Stimulated activated CD4-positive, alpha-beta T cell treated with anti-CD3 and anti-CD28 coated beads, Interleukin-4, amount 100 ng/mL, for 1 hour (primary cell): ENCODE measurements at regions not wholly inside any gene's neighbourhood (a gene's known extent, or its start where the extent isn't known, plus 50 kb on each side); places are given as distances from the start of the nearest gene placed in this dataset.
"Not testable (repeated sequence)": the region's sequence is repeated elsewhere in the genome, so short reads cannot be mapped to it uniquely, and the experiment has no call there.

Experiments
- DNase-seq: peaks from one replicate; pipeline ENCODE4 v3.0.0-alpha.2; 2020

DNA sequence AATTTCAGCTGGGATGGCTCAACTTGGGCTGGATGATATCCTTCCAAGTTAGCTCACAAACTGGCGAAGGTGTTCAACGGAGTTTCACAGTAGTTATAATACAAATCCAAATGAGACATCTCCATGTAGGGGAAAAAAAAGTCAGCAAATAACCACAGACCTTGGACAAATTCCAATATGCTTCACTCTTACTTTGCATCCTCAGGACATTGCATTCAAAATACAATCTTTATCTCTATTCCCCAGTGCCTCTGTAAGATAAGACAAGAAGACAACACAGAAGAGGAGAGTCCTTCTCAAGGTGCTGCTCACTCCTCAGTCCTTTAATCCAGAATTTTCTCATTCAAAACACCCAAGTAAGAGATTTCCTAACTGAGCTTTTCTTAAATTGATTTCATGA lies 1797.7 kb downstream of the MRPL39 start:
- no peak for DNase-seq

DNA sequence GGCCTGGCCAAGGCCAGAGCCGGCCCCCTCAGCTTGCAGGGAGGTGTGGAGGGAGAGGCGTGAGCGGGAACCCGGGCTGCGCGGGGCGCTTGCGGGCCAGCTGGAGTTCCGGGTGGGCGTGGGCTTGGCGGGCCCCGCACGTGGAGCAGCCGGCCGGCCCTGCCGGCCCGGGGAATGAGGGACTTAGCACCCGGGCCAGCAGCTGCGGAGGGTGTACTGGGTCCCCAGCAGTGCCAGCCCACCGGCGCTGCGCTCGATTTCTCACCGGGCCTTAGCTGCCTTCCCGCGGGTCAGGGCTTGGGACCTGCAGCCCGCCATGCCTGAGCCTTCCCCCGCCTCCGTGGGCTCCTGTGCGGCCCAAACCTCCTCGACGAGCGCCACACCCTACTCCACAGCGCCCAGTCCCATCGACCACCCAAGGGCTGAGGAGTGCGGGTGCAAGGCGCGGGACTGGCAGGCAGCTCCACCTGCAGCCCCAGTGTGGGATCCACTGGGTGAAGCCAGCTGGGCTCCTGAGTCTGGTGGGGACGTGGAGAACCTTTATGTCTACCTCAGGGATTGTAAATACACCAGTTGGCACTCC lies 1800.2 kb downstream of the MRPL39 start:
- not testable (repeated sequence) for DNase-seq

GRCh38 chr21:23804866-23805265 lies 1802.4 kb downstream of the MRPL39 start:
- no peak for DNase-seq

GRCh38 chr21:23801292-23801691 lies 1806.0 kb downstream of the MRPL39 start:
- no peak for DNase-seq

DNA sequence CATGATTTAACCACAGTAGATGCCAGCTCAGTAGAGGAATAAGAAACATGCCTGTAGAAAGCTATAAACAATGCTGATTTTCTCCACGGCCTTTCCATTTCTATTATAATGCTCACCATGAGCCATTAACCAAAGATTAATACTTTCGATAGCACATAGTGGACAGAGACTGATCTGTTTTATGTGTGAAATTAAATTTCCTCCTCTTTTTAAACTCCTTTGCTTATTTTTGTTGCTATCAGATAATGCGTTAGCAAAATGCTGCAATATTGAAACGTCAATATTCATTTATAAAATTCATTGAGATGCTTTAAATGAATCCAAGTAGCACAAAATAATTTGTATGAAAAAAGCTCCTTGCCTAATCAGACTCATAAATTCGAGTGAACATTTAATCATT lies 1807.9 kb downstream of the MRPL39 start:
- no peak for DNase-seq

- DNase-seq = no peak
Observed at GRCh38 chr21:23792300-23792699, 1815.0 kb downstream of the MRPL39 start.

DNA sequence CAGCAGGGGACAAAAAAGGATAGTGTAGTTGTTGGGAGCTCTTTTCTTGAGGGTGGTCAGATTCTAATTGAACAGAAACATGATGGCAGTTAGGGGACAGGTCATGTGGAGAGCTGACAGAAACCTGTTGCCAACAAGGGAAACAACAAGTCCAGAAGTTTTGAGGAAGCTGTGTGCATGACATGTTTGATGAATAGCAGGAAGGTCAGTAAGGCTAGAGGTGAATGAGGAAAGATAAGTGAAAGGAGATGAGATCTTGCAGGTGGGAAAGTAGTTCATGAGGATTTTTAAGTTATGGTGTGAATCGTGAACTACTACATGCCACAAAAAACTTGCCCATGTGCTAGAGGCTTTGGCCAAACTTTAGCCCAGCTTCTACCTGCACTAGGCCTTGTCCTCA lies 1817.4 kb downstream of the MRPL39 start:
- no peak for DNase-seq

DNA sequence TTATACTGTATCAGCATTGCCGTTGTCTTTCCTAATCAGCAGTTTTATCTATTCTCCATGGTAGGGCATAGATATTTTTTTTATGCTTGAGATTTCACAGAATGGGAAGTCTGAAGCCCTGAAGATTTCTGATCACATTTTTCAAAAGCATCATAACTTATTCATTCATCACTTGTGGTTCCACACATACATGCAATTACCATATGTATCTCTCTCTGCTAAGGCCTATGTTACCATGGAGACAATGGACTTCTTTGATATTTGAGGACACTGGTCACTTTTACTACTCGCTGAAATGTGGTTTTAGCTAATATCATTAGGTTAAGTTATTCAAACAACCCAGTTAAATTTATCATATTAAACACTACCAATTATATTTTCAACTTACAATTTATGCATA lies 1827.0 kb downstream of the MRPL39 start:
- DNase-seq = no peak

GRCh38 chr21:23743821-23744220 lies 1863.5 kb downstream of the MRPL39 start:
- no peak for DNase-seq

- DNase-seq = no peak
Observed at GRCh38 chr21:23740463-23740862, 1866.8 kb downstream of the MRPL39 start.

- DNase-seq = no peak
Observed at GRCh38 chr21:23732776-23733175, 1874.5 kb downstream of the MRPL39 start.

GRCh38 chr21:23729331-23729730 lies 1878.0 kb downstream of the MRPL39 start:
- no peak for DNase-seq

DNA sequence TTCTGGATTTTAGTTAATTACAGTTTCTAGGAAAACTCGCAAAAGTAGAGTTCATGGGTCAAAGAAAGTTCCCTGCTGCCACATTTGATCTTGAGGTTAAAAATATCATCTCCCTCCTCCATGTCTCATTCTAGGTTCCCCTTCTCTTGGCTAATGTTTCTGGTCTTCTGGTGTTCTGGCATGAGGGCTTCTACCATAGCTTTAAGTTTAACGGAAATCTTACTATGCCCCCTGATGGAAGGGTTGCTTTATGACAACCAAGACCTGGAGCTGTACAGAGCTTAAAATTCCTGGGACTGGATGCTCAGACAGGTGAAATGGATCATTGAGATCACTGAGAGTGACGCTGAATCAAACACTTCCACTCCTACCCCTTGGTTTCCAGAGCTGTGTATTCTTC lies 1881.7 kb downstream of the MRPL39 start:
- DNase-seq = no peak

GRCh38 chr21:23718446-23719285 lies 1888.6 kb downstream of the MRPL39 start:
- no peak for DNase-seq

DNA sequence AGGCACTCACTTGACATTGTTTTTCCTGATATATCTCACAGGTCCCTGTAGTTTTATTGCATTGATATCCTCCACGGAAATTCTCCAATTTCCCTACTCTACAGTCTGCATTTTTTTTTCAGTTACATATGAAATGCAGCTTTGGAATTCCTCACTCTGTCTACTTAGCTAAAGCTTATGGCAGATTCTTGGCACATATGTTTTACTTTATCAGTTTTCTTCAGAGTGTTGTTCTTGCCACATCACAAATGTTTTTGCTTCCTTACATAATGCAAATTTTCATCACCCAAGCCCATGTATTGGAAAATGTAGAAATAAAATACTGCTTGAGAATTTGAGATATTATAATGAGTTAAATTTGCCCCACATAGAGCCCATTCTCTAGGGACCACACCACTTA lies 1895.1 kb downstream of the MRPL39 start:
- DNase-seq = no peak

- DNase-seq = no peak
Observed at GRCh38 chr21:23706431-23706830, 1900.8 kb downstream of the MRPL39 start.

DNA sequence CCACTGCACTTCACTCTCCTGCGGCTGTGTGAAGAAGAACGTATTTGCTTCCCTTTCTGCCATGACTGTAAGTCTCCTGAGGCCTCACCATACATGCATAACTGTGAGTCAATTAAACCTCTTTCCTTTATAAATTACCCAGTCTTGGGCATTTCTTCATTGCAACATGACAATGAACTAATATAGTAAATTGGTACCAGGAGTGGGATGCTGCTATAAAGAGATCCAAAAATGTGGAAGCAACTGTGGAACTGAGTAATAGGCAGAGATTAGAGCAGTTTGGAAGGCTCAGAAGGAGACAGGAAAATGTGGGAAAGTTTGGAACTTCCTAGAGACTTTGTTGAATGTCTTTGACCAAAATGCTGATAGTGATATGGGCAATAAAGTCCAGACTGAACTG lies 1907.9 kb downstream of the MRPL39 start:
- no peak for DNase-seq

GRCh38 chr21:23698619-23699018 lies 1908.7 kb downstream of the MRPL39 start:
- DNase-seq = no peak

DNA sequence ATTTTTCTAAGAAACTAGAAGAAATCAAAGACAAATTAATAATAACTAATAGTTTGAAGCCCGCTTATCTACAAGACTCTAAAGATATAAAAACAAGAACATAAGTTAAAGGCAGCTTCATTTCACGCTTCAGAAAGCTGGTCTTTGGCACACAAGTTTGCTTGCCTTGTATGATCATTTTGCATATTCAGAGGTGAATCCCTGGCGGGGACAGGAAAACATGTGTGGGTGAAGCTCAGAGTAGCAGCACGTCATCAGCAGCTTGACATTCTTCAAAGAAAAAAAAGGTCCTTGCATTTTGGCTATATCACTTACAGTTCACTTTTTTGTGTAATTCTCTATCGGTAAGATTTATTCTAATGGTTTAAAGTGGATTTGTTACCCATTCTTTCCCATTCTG lies 1911.8 kb downstream of the MRPL39 start:
- no peak for DNase-seq

DNA sequence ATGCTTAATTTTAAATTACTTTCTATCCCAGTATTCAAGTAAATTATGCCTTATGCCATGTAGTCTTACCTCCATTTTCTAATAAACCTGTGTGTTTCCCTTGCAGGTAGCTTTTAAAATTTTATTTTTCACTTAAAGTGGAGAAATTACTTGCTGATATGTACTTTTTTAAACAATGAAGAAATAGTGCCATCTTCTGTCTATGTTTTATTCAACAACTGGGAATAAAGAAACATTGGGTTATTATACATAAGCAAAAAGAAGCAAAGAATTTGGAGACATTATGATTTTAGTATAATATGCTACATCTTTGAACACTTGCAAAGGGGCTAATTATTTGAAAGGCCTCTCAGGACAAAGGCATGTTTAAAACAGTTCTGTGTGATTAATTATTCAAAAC lies 1912.9 kb downstream of the MRPL39 start:
- no peak for DNase-seq

- no peak for DNase-seq
Observed at GRCh38 chr21:23690316-23690715, 1917.0 kb downstream of the MRPL39 start.

DNA sequence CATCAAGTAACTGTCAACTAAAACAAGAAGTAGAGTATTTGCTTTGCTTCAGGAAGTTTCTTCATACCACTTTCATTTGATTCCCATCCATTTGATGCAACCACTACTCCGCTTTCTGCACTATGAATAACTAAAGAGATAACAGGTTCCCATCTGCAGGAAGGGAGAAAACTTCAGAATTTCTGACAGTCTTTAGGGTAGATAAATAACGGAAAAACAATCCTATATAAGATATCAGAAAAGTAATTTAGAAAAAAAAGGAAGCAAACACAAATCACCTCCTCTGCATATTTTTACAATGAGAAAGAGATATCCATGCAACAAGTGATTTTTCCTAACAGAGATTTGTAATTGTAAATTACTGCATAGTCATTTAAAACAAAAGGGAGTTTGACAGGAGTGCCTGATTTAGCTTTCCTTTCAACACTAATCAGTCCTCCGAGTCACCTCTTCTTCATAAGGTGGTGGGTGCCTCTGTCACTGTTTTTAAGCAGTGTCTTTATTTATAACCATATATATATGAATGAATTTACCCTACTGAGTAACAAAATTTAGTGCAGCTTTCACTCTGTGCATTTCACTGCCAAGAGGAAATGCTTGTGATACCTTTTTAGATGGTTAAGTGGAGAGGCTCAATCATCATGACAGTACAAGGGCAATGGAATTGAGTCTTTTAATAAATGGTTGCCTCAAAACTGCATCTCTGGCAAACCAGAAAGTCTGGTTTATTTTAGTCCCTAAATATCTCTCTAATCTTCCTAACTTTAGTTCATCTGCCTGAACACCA lies 1920.4 kb downstream of the MRPL39 start:
- no peak for DNase-seq

- no peak for DNase-seq
Observed at GRCh38 chr21:23684431-23684830, 1922.8 kb downstream of the MRPL39 start.

DNA sequence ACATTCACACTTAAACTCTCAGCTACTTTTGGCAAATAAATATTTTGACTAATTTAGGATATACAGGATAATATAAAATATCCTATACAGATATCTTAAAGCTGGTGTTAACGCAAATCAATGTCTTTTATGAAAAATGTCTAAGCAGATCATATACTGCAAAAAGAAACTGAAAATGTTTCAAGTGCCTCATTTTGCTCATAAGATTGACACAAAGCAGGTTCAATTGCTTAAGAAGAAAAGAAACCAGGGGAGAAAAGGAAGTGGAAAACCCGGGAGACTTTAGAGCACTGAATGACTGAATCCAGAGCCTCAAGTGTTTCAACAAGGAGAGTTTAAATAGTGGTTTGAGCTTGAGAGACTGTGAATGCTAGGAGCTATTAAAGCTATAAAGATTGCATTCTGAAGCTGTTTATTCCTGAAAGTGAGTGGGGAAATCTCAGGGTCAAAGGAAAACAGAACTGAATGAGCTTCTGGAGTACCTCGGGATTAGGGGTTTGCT lies 1943.0 kb downstream of the MRPL39 start:
- DNase-seq = no peak
